MM.1S (cell line): ENCODE measurements at regions not wholly inside any gene's neighbourhood (a gene's known extent, or its start where the extent isn't known, plus 50 kb on each side); places are given as distances from the start of the nearest gene placed in this dataset.

ENCODE experiments used
- CTCF ChIP-seq: fragments of 300-600 bp; sonication (generic); IDR thresholded peaks from 2 replicates; pipeline ENCODE4 v1.5.1; 2016; ENCODE audit warnings: antibody characterized with exemption, low read length, mixed read lengths
- EZH2 ChIP-seq: fragments of 300-600 bp; sonication (generic); optimal IDR thresholded peaks from 2 replicates; pipeline ENCODE3; 2017; ENCODE audit warnings: low read depth, mild to moderate bottlenecking, antibody characterized with exemption, low read length, mixed read lengths

- TF ChIP-seq CTCF (no peak), EZH2 (no peak)
Measured at GRCh38 chr1:219304227-219305226, 130.8 kb downstream of the LYPLAL1 start.
